Mesendoderm (in vitro differentiated cells): ENCODE measurements at regions not wholly inside any gene's neighbourhood (a gene's known extent, or its start where the extent isn't known, plus 50 kb on each side); places are given as distances from the start of the nearest gene placed in this dataset.

Experiments
- DNase-seq: peaks from one replicate; pipeline ENCODE4 v3.0.0; 2013
- H2AK5ac ChIP-seq: 2 replicates; pipeline ENCODE4 v1.6.1; 2013; ENCODE audit warnings: low read length, inconsistent platforms
- H2BK120ac ChIP-seq: 2 replicates; pipeline ENCODE4 v1.6.1; 2013; ENCODE audit warnings: low read depth, mild to moderate bottlenecking, low read length, moderate library complexity, mixed read lengths
- H2BK15ac ChIP-seq: replicated peaks from 2 replicates; pipeline ENCODE4 v1.6.1; 2013; ENCODE audit warnings: low read depth, mild to moderate bottlenecking, moderate library complexity
- H2BK5ac ChIP-seq: 2 replicates; pipeline ENCODE4 v1.6.1; 2013; ENCODE audit warnings: low read length, inconsistent platforms
- H3K18ac ChIP-seq: 2 replicates; pipeline ENCODE4 v1.6.1; 2013; ENCODE audit warnings: mild to moderate bottlenecking, low read length, mixed read lengths
- H3K23ac ChIP-seq: one replicate; pipeline ENCODE4 v1.6.1; 2013; ENCODE audit warnings: low read length
- H3K27ac ChIP-seq: 2 replicates; pipeline ENCODE4 v1.5.1; 2013; ENCODE audit warnings: low read depth, mild to moderate bottlenecking, inconsistent platforms, low read length, moderate library complexity
- H3K27me3 ChIP-seq: 2 replicates; pipeline ENCODE4 v1.6.1; 2013; ENCODE audit warnings: low read length, control low read depth, mild to moderate bottlenecking, inconsistent platforms; ENCODE audit not compliant: insufficient read depth, poor library complexity
- H3K36me3 ChIP-seq: 2 replicates; pipeline ENCODE4 v1.6.1; 2013; ENCODE audit warnings: low read length, inconsistent platforms; ENCODE audit not compliant: control insufficient read depth, insufficient read depth
- H3K4ac ChIP-seq: one replicate; pipeline ENCODE4 v1.6.1; 2013; ENCODE audit warnings: low read depth, mild to moderate bottlenecking, low read length, moderate library complexity
- H3K4me1 ChIP-seq: 2 replicates; pipeline ENCODE4 v1.6.1; 2013; ENCODE audit warnings: low read depth, low read length, inconsistent platforms; ENCODE audit not compliant: control insufficient read depth
- H3K4me2 ChIP-seq: 2 replicates; pipeline ENCODE4 v1.6.1; 2013; ENCODE audit warnings: low read length
- H3K4me3 ChIP-seq: 2 replicates; pipeline ENCODE4 v1.5.1; 2013; ENCODE audit warnings: mild to moderate bottlenecking, low read length
- H3K56ac ChIP-seq: one replicate; pipeline ENCODE4 v1.6.1; 2013; ENCODE audit warnings: low read length
- H3K79me1 ChIP-seq: 2 replicates; pipeline ENCODE4 v1.6.1; 2013; ENCODE audit warnings: low read length, inconsistent platforms
- H3K79me2 ChIP-seq: 2 replicates; pipeline ENCODE4 v1.6.1; 2013; ENCODE audit warnings: mild to moderate bottlenecking, low read length; ENCODE audit not compliant: control insufficient read depth, insufficient read depth
- H3K9ac ChIP-seq: 2 replicates; pipeline ENCODE4 v1.6.1; 2013; ENCODE audit warnings: low read length, inconsistent platforms
- H4K5ac ChIP-seq: one replicate; pipeline ENCODE4 v1.6.1; 2013; ENCODE audit warnings: low read length
- H4K8ac ChIP-seq: one replicate; pipeline ENCODE4 v1.6.1; 2013; ENCODE audit warnings: low read depth, mild to moderate bottlenecking, control low read depth, low read length, moderate library complexity
- WGBS: extraction: QIAGEN DNeasy Blood & Tissue Kit; methylation state at CpG from one replicate; pipeline ENCODE4 v1.1.7; 2013; ENCODE audit warnings: low lambda C conversion rate, missing lambda C conversion rate; ENCODE audit not compliant: insufficient coverage; ENCODE audit errors: extremely low coverage; 5-methylcytosine and 5-hydroxymethylcytosine counted together

DNA sequence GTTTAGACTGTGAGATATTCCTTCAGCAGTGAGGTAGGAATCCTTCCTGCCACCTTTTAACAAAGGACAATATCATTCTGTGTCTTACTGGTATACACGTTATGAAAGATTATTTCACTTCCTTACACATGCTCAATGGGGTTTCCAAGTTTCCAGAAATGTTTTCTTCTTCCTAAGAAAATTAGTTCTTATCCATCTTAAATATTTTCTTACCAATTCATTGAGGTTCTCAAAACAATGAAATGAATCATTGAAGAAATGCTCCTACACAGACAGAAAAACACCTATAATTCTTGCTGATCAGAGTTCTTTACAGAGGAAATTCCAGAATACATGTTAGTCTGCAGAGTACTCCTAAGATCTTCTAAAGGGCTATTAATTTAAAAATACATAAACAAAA, 51.4 kb upstream of the SEC61G start:
- Histone ChIP-seq H3K56ac (no peak overlapping the region), H3K36me3 (no peaks in the 10 kb centered on the region), H3K23ac (no peak overlapping the region), H3K18ac (no peak overlapping the region), H3K79me1 (no peaks in the 10 kb centered on the region), H3K4me1 (no peaks in the 10 kb centered on the region), H3K27me3 (no peaks in the 10 kb centered on the region), H3K4ac (no peak overlapping the region), H2BK120ac (no peak overlapping the region), H3K27ac (no peak overlapping the region), H3K4me3 (no peak overlapping the region), H3K4me2 (no peak overlapping the region), H4K8ac (no peak overlapping the region), H3K9ac (no peak overlapping the region), H2BK15ac (no peak overlapping the region), H3K79me2 (no peaks in the 10 kb centered on the region), H2AK5ac (no peak overlapping the region), H2BK5ac (no peak overlapping the region), H4K5ac (no peak overlapping the region)
- DNase-seq, result no peak
- no CpG with 5 or more reads among the region's 1 CpG for WGBS

DNA sequence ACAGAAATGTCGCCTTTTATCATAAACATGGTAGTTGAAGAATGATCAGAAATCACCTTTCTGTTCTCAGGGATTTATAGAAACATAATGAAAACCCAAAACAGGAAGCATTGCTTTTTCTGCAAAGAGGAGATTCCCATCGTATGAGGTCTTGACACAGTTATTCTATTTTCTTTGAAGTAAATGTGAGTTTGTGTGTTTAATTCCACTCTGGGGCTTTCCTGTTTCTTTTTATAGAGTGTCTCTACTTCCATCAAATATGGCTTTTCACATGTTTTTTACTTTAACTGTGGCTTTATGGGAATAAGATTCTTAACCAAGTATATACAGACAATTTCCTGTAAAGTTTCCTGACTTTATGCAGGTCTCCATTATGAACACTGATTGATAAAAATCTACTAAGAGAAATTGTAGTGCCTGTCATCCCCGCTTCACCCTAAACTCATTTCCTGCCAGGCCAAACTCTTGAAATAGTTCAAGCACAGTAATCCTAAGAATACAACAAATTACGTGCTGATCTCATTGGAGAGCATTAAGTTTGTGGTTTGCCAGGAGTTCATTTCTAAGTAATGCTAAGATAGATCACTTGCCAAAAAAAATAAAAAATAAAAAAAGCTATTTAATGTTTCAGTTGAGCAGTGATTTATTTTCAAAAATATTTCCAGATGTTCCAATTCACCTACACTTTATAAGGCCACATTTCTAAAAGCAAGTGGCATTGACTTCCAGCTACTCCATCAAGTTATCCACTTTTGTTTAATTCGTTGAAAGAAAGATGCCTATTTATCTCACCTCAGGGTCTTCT, 52.2 kb upstream of the SEC61G start:
- no peak overlapping the region for H3K4me3 ChIP-seq

DNA sequence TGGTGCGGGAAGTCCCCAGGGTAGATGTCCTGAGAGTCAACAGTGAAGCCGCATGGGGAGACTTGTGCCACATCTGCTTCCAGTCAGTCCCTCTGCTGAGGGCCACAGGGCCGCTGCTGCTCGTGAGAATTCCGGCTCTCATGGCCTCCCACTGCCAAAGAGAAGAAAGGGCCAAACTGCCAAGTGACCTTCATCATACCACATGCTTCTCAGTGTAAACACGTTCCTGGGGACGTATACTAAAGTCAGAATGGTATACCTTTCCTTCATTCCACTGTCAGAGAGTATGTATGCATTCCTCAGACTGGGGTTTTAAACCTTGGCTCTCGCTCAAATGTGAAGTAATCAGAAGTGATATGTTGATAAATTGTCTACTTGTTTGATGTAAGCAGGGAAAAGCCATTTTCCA, 52.8 kb upstream of the SEC61G start:
- H2BK15ac ChIP-seq, result no peak overlapping the region
- WGBS, result no CpG with 5 or more reads among the region's 8 CpGs
- no peak overlapping the region for H4K8ac ChIP-seq
- H3K79me1 ChIP-seq, result no peaks in the 10 kb centered on the region
- no peaks in the 10 kb centered on the region for H3K4me1 ChIP-seq
- H3K27me3 ChIP-seq, result no peaks in the 10 kb centered on the region
- DNase-seq, result no peak
- H3K27ac ChIP-seq, result no peak overlapping the region
- H3K4me2 ChIP-seq, result no peak overlapping the region
- H2BK5ac ChIP-seq, result no peak overlapping the region
- H3K79me2 ChIP-seq, result no peaks in the 10 kb centered on the region
- H4K5ac ChIP-seq, result no peak overlapping the region
- H3K36me3 ChIP-seq, result no peaks in the 10 kb centered on the region
- H3K4ac ChIP-seq, result no peak overlapping the region
- no peak overlapping the region for H3K23ac ChIP-seq
- no peak overlapping the region for H3K9ac ChIP-seq
- no peak overlapping the region for H3K56ac ChIP-seq
- no peak overlapping the region for H2BK120ac ChIP-seq
- no peak overlapping the region for H3K18ac ChIP-seq
- H2AK5ac ChIP-seq, result no peak overlapping the region
- H3K4me3 ChIP-seq, result no peak overlapping the region

More for the DNA sequence above, 52.2 kb upstream of the SEC61G start:
- Histone ChIP-seq H2AK5ac (no peak overlapping the region), H2BK5ac (no peak overlapping the region), H2BK120ac (no peak overlapping the region), H3K4me1 (no peaks in the 10 kb centered on the region), H3K23ac (no peak overlapping the region), H3K36me3 (no peaks in the 10 kb centered on the region), H3K79me1 (no peaks in the 10 kb centered on the region), H3K9ac (no peak overlapping the region), H3K27me3 (no peaks in the 10 kb centered on the region), H3K79me2 (no peaks in the 10 kb centered on the region), H3K4ac (no peak overlapping the region), H3K27ac (no peak overlapping the region), H3K18ac (no peak overlapping the region), H3K4me2 (no peak overlapping the region), H2BK15ac (no peak overlapping the region), H3K56ac (no peak overlapping the region), H4K5ac (no peak overlapping the region), H4K8ac (no peak overlapping the region)
- no CpG with 5 or more reads among the region's 5 CpGs for WGBS
- DNase-seq, result no peak

DNA sequence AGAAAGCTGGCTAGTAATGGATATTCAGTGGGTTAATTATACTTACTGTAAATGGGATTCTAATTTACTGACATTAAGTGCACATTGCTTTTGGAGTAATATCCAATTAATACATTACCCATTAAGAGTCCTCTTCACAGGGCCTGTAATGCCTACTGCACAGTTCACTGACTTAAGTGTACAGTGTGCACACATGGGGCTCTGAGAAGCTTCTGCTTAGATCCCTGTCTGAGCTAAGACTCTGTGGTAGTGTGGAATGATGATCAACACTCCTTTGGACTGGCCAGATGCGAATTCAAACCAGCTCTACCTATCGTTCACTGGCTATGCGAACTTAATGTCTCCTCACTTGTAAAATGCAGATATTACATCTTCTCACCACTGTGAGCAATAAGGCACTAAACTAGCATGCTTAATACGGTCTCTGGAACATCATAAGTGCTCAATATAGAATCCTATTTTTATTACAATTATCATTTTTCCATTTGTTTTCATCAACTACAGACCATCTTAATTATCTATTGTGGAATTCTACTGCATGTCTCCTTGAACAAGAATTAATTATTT, 53.8 kb upstream of the SEC61G start:
- H3K4ac ChIP-seq, result no peak overlapping the region
- no CpG with 5 or more reads among the region's 4 CpGs for WGBS
- H2BK5ac ChIP-seq, result no peak overlapping the region
- H3K27ac ChIP-seq, result no peak overlapping the region
- H3K4me2 ChIP-seq, result no peak overlapping the region
- no peak overlapping the region for H3K23ac ChIP-seq
- no peaks in the 10 kb centered on the region for H3K4me1 ChIP-seq
- H2BK15ac ChIP-seq, result no peak overlapping the region
- no peak overlapping the region for H4K5ac ChIP-seq
- no peak overlapping the region for H4K8ac ChIP-seq
- H3K36me3 ChIP-seq, result no peaks in the 10 kb centered on the region
- DNase-seq, result no peak
- no peak overlapping the region for H2BK120ac ChIP-seq
- H3K56ac ChIP-seq, result no peak overlapping the region
- no peaks in the 10 kb centered on the region for H3K27me3 ChIP-seq
- H3K9ac ChIP-seq, result no peak overlapping the region
- no peaks in the 10 kb centered on the region for H3K79me2 ChIP-seq
- H3K18ac ChIP-seq, result no peak overlapping the region
- no peak overlapping the region for H3K4me3 ChIP-seq
- H2AK5ac ChIP-seq, result no peak overlapping the region
- no peaks in the 10 kb centered on the region for H3K79me1 ChIP-seq

DNA sequence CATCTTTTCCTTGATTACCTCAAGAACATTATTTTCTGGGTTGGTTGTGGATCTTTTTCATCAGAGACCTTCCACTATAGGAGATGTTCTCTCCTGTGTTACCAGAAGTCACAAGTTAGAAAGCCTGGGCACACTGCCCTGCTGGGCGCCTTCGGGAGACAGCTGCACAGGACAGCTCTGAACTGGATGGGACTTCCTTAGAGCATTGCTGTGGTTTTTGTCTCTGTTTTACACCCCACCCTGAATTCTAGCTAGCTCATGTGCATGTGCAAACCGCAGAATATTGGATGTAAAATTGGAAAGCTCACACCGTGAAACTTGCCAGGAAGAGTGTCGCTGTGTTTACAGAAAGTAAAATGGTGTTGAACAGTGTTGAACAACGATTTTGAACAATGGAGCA, 54.4 kb upstream of the SEC61G start:
- Histone ChIP-seq H3K9ac (no peak overlapping the region), H3K4me1 (no peaks in the 10 kb centered on the region), H3K56ac (no peak overlapping the region), H3K79me2 (no peaks in the 10 kb centered on the region), H2BK120ac (no peak overlapping the region), H4K5ac (no peak overlapping the region), H3K4me3 (no peak overlapping the region), H3K27ac (no peak overlapping the region), H2BK5ac (no peak overlapping the region), H3K23ac (no peak overlapping the region), H2AK5ac (no peak overlapping the region), H3K36me3 (no peaks in the 10 kb centered on the region), H2BK15ac (no peak overlapping the region), H4K8ac (no peak overlapping the region), H3K4me2 (no peak overlapping the region), H3K18ac (no peak overlapping the region), H3K79me1 (no peaks in the 10 kb centered on the region), H3K4ac (no peak overlapping the region), H3K27me3 (no peaks in the 10 kb centered on the region)
- DNase-seq, result no peak
- WGBS, result no CpG with 5 or more reads among the region's 6 CpGs
